ENCODE measurements at regions not wholly inside any gene's neighbourhood (a gene's known extent, or its start where the extent isn't known, plus 50 kb on each side); places are given as distances from the start of the nearest gene placed in this dataset.
"Not testable (repeated sequence)": the region's sequence is repeated elsewhere in the genome, so short reads cannot be mapped to it uniquely, and the experiment has no call there.

- no peak for TF ChIP-seq CTCF (conservative IDR thresholded peaks at IDR 0.05; ENCODE audit: low read length)
- no peak overlapping the region for H3K4me3 ChIP-seq (ENCODE audit: low read length)
- no peak for DNase-seq (ENCODE audit: low read depth)
These were observed 75.8 kb upstream of the PCAT7 start for GRCh38 chr9:94478755-94479730.

- TF ChIP-seq CTCF (conservative IDR thresholded peaks at IDR 0.05; ENCODE audit: low read length) = no peak
- no peak overlapping the region for H3K4me3 ChIP-seq (ENCODE audit: low read length)
These were observed 75.1 kb upstream of the PCAT7 start for GRCh38 chr9:94479757-94480156.

GRCh38 chr9:94480205-94480604 is 74.7 kb upstream of the PCAT7 start:
- no peak for TF ChIP-seq CTCF (conservative IDR thresholded peaks at IDR 0.05; ENCODE audit: low read length)
- H3K4me3 ChIP-seq (ENCODE audit: low read length) = no peak overlapping the region
- DNase-seq (ENCODE audit: low read depth) = no peak

More at GRCh38 chr9:94479757-94480156, 75.1 kb upstream of the PCAT7 start:
- no peak for DNase-seq (ENCODE audit: low read depth)

- H3K4me3 ChIP-seq (ENCODE audit: low read length) = no peak overlapping the region
- no peak for TF ChIP-seq CTCF (conservative IDR thresholded peaks at IDR 0.05; ENCODE audit: low read length)
- no peak for DNase-seq (ENCODE audit: low read depth)
These were observed 72.8 kb upstream of the PCAT7 start for GRCh38 chr9:94482110-94482509.

GRCh38 chr9:94490465-94490864 is 64.4 kb upstream of the PCAT7 start:
- H3K4me3 ChIP-seq (ENCODE audit: low read length) = no peak overlapping the region
- DNase-seq (ENCODE audit: low read depth) = no peak
- no peak for TF ChIP-seq CTCF (conservative IDR thresholded peaks at IDR 0.05; ENCODE audit: low read length)

GRCh38 chr9:94492125-94492524 is 62.8 kb upstream of the PCAT7 start:
- H3K4me3 ChIP-seq (ENCODE audit: low read length) = not testable (repeated sequence)

GRCh38 chr9:94498801-94499453 is 56.0 kb upstream of the PCAT7 start:
- no peak for DNase-seq (ENCODE audit: low read depth)
- no peak for TF ChIP-seq CTCF (conservative IDR thresholded peaks at IDR 0.05; ENCODE audit: low read length)
- no peak overlapping the region for H3K4me3 ChIP-seq (ENCODE audit: low read length)

More at GRCh38 chr9:94492125-94492524, 62.8 kb upstream of the PCAT7 start:
- DNase-seq (ENCODE audit: low read depth) = not testable (repeated sequence)

Measured in AG10803 (cell line).